HFF-Myc (cell line): ENCODE measurements at regions not wholly inside any gene's neighbourhood (a gene's known extent, or its start where the extent isn't known, plus 50 kb on each side); places are given as distances from the start of the nearest gene placed in this dataset.

Experiments used
- DNase-seq: peaks from one replicate; pipeline ENCODE4 v3.0.0-alpha.2; 2011; ENCODE audit warnings: low read depth; ENCODE audit errors: extremely low read depth
- H3K4me3 ChIP-seq: replicated peaks from 2 replicates; pipeline ENCODE4 v1.5.1; 2011; ENCODE audit warnings: low read depth, mild to moderate bottlenecking, control low read depth, low read length
- CTCF ChIP-seq: IDR thresholded peaks from 2 replicates; pipeline ENCODE4 v1.5.1; 2012; ENCODE audit warnings: mild to moderate bottlenecking, low read depth, low read length, control low read depth; ENCODE audit errors: missing control alignments

- no peak for DNase-seq
- H3K4me3 ChIP-seq: no peak overlapping the region
- TF ChIP-seq CTCF: no peak
These were observed 462.2 kb downstream of the RASEF start for GRCh38 chr9:82600536-82601292.

GRCh38 chr9:82601293-82601771 is 461.6 kb downstream of the RASEF start:
- DNase-seq: no peak
- H3K4me3 ChIP-seq: no peak overlapping the region
- TF ChIP-seq CTCF: no peak

- no peak for DNase-seq
- no peak for TF ChIP-seq CTCF
These were observed 457.8 kb downstream of the RASEF start for GRCh38 chr9:82604947-82605656.

GRCh38 chr9:82605657-82606031 is 457.3 kb downstream of the RASEF start:
- no peak overlapping the region for H3K4me3 ChIP-seq
- DNase-seq: no peak
- no peak for TF ChIP-seq CTCF

More at GRCh38 chr9:82604947-82605656, 457.8 kb downstream of the RASEF start:
- H3K4me3 ChIP-seq: no peak overlapping the region

- TF ChIP-seq CTCF: no peak
- DNase-seq: no peak
- no peak overlapping the region for H3K4me3 ChIP-seq
These were observed 456.9 kb downstream of the RASEF start for GRCh38 chr9:82606071-82606470.

- peak; percentile 64 for TF ChIP-seq CTCF
- DNase-seq: peak; percentile 55
- no peak overlapping the region for H3K4me3 ChIP-seq
These were observed 456.2 kb downstream of the RASEF start for GRCh38 chr9:82606492-82607382.
